IMR-90 (cell line): ENCODE measurements at regions not wholly inside any gene's neighbourhood (a gene's known extent, or its start where the extent isn't known, plus 50 kb on each side); places are given as distances from the start of the nearest gene placed in this dataset.

Experiments
- ATAC-seq: fragments of 200-7000 bp; cut with Tn5 transposase; 2 replicates; pipeline ENCODE4 v1.9.1; 2020; ENCODE audit warnings: low read depth, mild to moderate bottlenecking, moderate library complexity
- BruUV-seq: library from RNA; stranded (reverse); fragments of 400-500 nt; replicated peaks from 2 replicates; lab custom pipeline; 2021; lab: Mats Ljungman, UMichigan
- CTCF ChIA-PET: fragments of 300-600 bp; formaldehyde crosslinking; extraction: SDS; loops from one replicate; lab custom pipeline; 2021; ENCODE audit warnings: antibody characterized with exemption; lab: Yijun Ruan, JAX
- POLR2A ChIA-PET: fragments of 300-600 bp; sonication (Branson Sonifier 250); formaldehyde crosslinking; loops from one replicate; lab custom pipeline; 2022; ENCODE audit warnings: antibody characterized with exemption; ENCODE audit not compliant: unreplicated experiment; lab: Charles Lee
- DNase-seq: peaks from one replicate; pipeline ENCODE4 v3.0.0; 2013
- H2AFZ ChIP-seq: replicated peaks from 2 replicates; pipeline ENCODE3; 2013; ENCODE audit warnings: low read length, mild to moderate bottlenecking; ENCODE audit not compliant: poor library complexity
- H2AK5ac ChIP-seq: 2 replicates; pipeline ENCODE4 v1.6.1; 2013; ENCODE audit warnings: low read depth, low read length, inconsistent platforms
- H2AK9ac ChIP-seq: replicated peaks from 2 replicates; pipeline ENCODE3; 2013; ENCODE audit warnings: mild to moderate bottlenecking, low read depth, low read length, moderate library complexity; ENCODE audit not compliant: poor library complexity
- H2BK120ac ChIP-seq: 2 replicates; pipeline ENCODE4 v1.6.1; 2013; ENCODE audit warnings: low read depth, low read length, inconsistent platforms
- H2BK15ac ChIP-seq: 3 replicates; pipeline ENCODE4 v1.6.1; 2013; ENCODE audit warnings: low read depth, low read length, inconsistent platforms
- H2BK20ac ChIP-seq: 2 replicates; pipeline ENCODE4 v1.6.1; 2013; ENCODE audit warnings: low read depth, mild to moderate bottlenecking, inconsistent platforms, low read length, moderate library complexity
- H2BK5ac ChIP-seq: 2 replicates; pipeline ENCODE4 v1.6.1; 2013; ENCODE audit warnings: mild to moderate bottlenecking, low read depth, low read length, inconsistent platforms; ENCODE audit not compliant: poor library complexity, severe bottlenecking
- H3K14ac ChIP-seq: replicated peaks from 2 replicates; pipeline ENCODE4 v1.6.1; 2013; ENCODE audit warnings: low read depth, low read length, inconsistent platforms
- H3K18ac ChIP-seq: 2 replicates; pipeline ENCODE4 v1.6.1; 2013; ENCODE audit warnings: low read depth, low read length, control low read depth
- H3K23ac ChIP-seq: 2 replicates; pipeline ENCODE4 v1.6.1; 2013; ENCODE audit warnings: low read depth, low read length, inconsistent platforms
- H3K27ac ChIP-seq: 2 replicates; pipeline ENCODE4 v1.5.1; 2013; ENCODE audit warnings: mild to moderate bottlenecking, control low read depth, low read length; ENCODE audit not compliant: insufficient read depth
- H3K27me3 ChIP-seq: 2 replicates; pipeline ENCODE4 v1.6.1; 2013; ENCODE audit warnings: low read length; ENCODE audit not compliant: control insufficient read depth, insufficient read depth
- H3K36me3 ChIP-seq: 2 replicates; pipeline ENCODE4 v1.6.1; 2013; ENCODE audit warnings: low read length, mixed read lengths; ENCODE audit not compliant: control insufficient read depth, insufficient read depth
- H3K4ac ChIP-seq: 2 replicates; pipeline ENCODE4 v1.6.1; 2013; ENCODE audit warnings: low read depth, low read length, inconsistent platforms
- H3K4me1 ChIP-seq: 2 replicates; pipeline ENCODE4 v1.6.1; 2013; ENCODE audit warnings: low read length, mixed read lengths; ENCODE audit not compliant: control insufficient read depth, insufficient read depth
- H3K4me2 ChIP-seq: 2 replicates; pipeline ENCODE4 v1.6.1; 2013; ENCODE audit warnings: low read depth, mild to moderate bottlenecking, control low read depth, low read length, moderate library complexity
- H3K4me3 ChIP-seq: 2 replicates; pipeline ENCODE4 v1.5.1; 2013; ENCODE audit warnings: low read depth, mild to moderate bottlenecking, control low read depth, low read length, moderate library complexity; ENCODE audit not compliant: insufficient read depth
- H3K56ac ChIP-seq: 2 replicates; pipeline ENCODE4 v1.6.1; 2013; ENCODE audit warnings: low read length, inconsistent platforms; ENCODE audit not compliant: insufficient read depth; ENCODE audit errors: extremely low read depth
- H3K79me1 ChIP-seq, 2 experiments: 2 replicates each; pipeline ENCODE4 v1.6.1; 2013; ENCODE audit warnings: low read length in 2 of 2, inconsistent platforms in 1 of 2, low read depth in 1 of 2
- H3K9ac ChIP-seq: 2 replicates; pipeline ENCODE4 v1.6.1; 2013; ENCODE audit warnings: low read depth, low read length, control low read depth
- H3K9me1 ChIP-seq: 2 replicates; pipeline ENCODE4 v1.6.1; 2013; ENCODE audit warnings: low read length, inconsistent platforms; ENCODE audit not compliant: insufficient read depth
- H3K9me3 ChIP-seq: 2 replicates; pipeline ENCODE4 v1.6.1; 2013; ENCODE audit warnings: low read length; ENCODE audit not compliant: control insufficient read depth, insufficient read depth
- H4K20me1 ChIP-seq: 2 replicates; pipeline ENCODE4 v1.6.1; 2013; ENCODE audit warnings: low read length, inconsistent platforms; ENCODE audit not compliant: insufficient read depth
- H4K5ac ChIP-seq: 2 replicates; pipeline ENCODE4 v1.6.1; 2013; ENCODE audit warnings: mild to moderate bottlenecking, low read depth, low read length, control low read depth
- H4K8ac ChIP-seq, 2 experiments: 2 replicates each; pipeline ENCODE4 v1.6.1; 2013; ENCODE audit warnings: low read depth in 2 of 2, low read length in 2 of 2, control low read depth in 1 of 2, inconsistent platforms in 1 of 2
- H4K91ac ChIP-seq: 2 replicates; pipeline ENCODE4 v1.6.1; 2013; ENCODE audit warnings: low read depth, low read length, inconsistent platforms; ENCODE audit not compliant: insufficient read depth
- BHLHE40 ChIP-seq: fragments of 150-350 bp; IDR thresholded peaks from 2 replicates; pipeline ENCODE4 v1.6.1; 2016; ENCODE audit warnings: mild to moderate bottlenecking, low read depth, low read length
- CEBPB ChIP-seq: IDR thresholded peaks from 2 replicates; pipeline ENCODE4 v1.6.1; 2012; ENCODE audit warnings: low read depth, low read length, improper control_type of control experiment
- CHD1 ChIP-seq: IDR thresholded peaks from 2 replicates; pipeline ENCODE4 v1.6.1; 2012; ENCODE audit warnings: low read depth, low read length, improper control_type of control experiment
- MAFK ChIP-seq: IDR thresholded peaks from 2 replicates; pipeline ENCODE4 v1.6.1; 2012; ENCODE audit warnings: low read depth, low read length, improper control_type of control experiment
- MXI1 ChIP-seq: IDR thresholded peaks from 2 replicates; pipeline ENCODE4 v1.6.1; 2012; ENCODE audit warnings: low read depth, mild to moderate bottlenecking, low read length, moderate library complexity, borderline replicate concordance
- NFE2L2 ChIP-seq: fragments of 150-350 bp; IDR thresholded peaks from 2 replicates; pipeline ENCODE4 v1.6.1; 2016; ENCODE audit warnings: low read depth, mild to moderate bottlenecking, low read length
- POLR2A ChIP-seq: IDR thresholded peaks from 2 replicates; pipeline ENCODE4 v1.6.1; 2012; ENCODE audit warnings: mild to moderate bottlenecking, low read depth, low read length
- RAD21 ChIP-seq: IDR thresholded peaks from 2 replicates; pipeline ENCODE4 v1.6.1; 2012; ENCODE audit warnings: low read length, improper control_type of control experiment
- RCOR1 ChIP-seq: IDR thresholded peaks from 2 replicates; pipeline ENCODE4 v1.6.1; 2012; ENCODE audit warnings: mild to moderate bottlenecking, low read length, improper control_type of control experiment; ENCODE audit not compliant: insufficient replicate concordance
- SMC3 ChIP-seq: fragments of 150-350 bp; IDR thresholded peaks from 2 replicates; pipeline ENCODE4 v1.6.1; 2016; ENCODE audit warnings: low read depth, mild to moderate bottlenecking, antibody characterized with exemption, low read length, moderate library complexity
- WGBS, 2 experiments: methylation state at CpG; one replicate each; pipeline versions ENCODE4 v1.1.5 to v1.1.7; 2013; ENCODE audit warnings: missing lambda C conversion rate in 2 of 2; ENCODE audit not compliant: insufficient read length in 1 of 2; ENCODE audit errors: extremely low coverage in 2 of 2; 5-methylcytosine and 5-hydroxymethylcytosine counted together
- dilution Hi-C: fragments of 300-500 bp; cut with HindIII; formaldehyde crosslinking; loops from one replicate; pipeline ENCODE4 v1.14.3; 2018; ENCODE audit warnings: low sequenced_read_pairs; ENCODE audit not compliant: unreplicated experiment
- in situ Hi-C: fragments of 300-500 bp; cut with MboI; formaldehyde crosslinking; loops from 3 replicates; pipeline ENCODE4 v1.14.3; 2019; ENCODE audit warnings: low sequenced_read_pairs, inconsistent platforms, mixed read lengths
- intact Hi-C: fragments of 100-400 bp; cut with micrococcal nuclease; formaldehyde crosslinking; loops from 2 replicates; pipeline ENCODE4 v1.10.0; 2022
- TF ChIP-seq, protein P1 (sequence below): fragments of 150-350 bp; IDR thresholded peaks from 2 replicates; pipeline ENCODE4 v1.6.1; 2016; ENCODE audit warnings: low read depth, mild to moderate bottlenecking, low read length, moderate library complexity, borderline replicate concordance
- TF ChIP-seq, protein P2 (sequence below): conservative IDR thresholded peaks from 2 replicates; pipeline ENCODE4 v1.5.1; 2012; ENCODE audit warnings: mild to moderate bottlenecking, low read depth, low read length, improper control_type of control experiment
- TF ChIP-seq, protein P3 (sequence below): fragments of 150-350 bp; IDR thresholded peaks from 2 replicates; pipeline ENCODE4 v1.6.1; 2017; ENCODE audit warnings: mild to moderate bottlenecking, antibody characterized with exemption, low read length, low read depth

DNA sequence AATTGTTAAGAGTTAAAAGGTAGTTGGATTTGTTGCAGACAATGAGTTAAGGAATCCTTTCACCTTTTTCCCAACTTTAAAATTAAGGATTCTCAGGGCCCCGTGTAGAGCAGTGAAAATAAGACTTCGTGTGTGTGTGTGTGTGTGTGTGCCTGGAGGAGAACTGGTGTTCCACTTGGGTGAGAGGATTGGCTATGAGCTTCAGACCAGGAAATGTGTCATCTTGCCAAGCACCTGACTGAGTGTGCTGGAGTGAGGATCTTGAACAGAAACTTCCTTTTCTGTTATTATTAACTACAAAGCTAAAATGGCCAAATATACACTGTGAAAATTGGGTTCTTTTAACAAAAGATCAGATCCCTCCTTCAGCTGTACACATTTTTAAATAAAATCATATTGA, 113.1 kb upstream of the VCX2 start:
- no peak overlapping the region for H2AK5ac ChIP-seq
- H3K4me3 ChIP-seq, result no peak overlapping the region
- intact Hi-C loops, result no loop called here
- no CpG with 5 or more reads among the region's 2 CpGs for WGBS, 2 experiments
- ChIA-PET CTCF (no interaction called here), POLR2A (no interaction called here)
- in situ Hi-C loops, result no loop called here
- H3K4me1 ChIP-seq, result no peaks in the 10 kb centered on the region
- BruUV-seq, result no TSS peak
- H4K91ac ChIP-seq, result no peak overlapping the region
- H3K27ac ChIP-seq, result no peak overlapping the region
- H2BK20ac ChIP-seq, result no peak overlapping the region
- H2BK120ac ChIP-seq, result no peak overlapping the region
- H3K27me3 ChIP-seq, result no peaks in the 10 kb centered on the region
- ATAC-seq (no peak), DNase-seq (no peak)
- no peaks in the 10 kb centered on the region for H3K79me1 ChIP-seq
- no peak overlapping the region for H3K18ac ChIP-seq
- no peak overlapping the region for H4K5ac ChIP-seq
- H2AK9ac ChIP-seq, result no peak overlapping the region
- no peak overlapping the region for H3K4ac ChIP-seq
- no peaks in the 10 kb centered on the region for H3K36me3 ChIP-seq
- H3K9ac ChIP-seq, result no peak overlapping the region
- no peaks in the 10 kb centered on the region for H4K20me1 ChIP-seq
- no peak overlapping the region for H2AFZ ChIP-seq
- dilution Hi-C loops, result no loop called here
- no peak overlapping the region for H3K14ac ChIP-seq
- H3K9me3 ChIP-seq, result peaks cover 3% of the 10 kb centered on the region
- TF ChIP-seq, protein P1, sequence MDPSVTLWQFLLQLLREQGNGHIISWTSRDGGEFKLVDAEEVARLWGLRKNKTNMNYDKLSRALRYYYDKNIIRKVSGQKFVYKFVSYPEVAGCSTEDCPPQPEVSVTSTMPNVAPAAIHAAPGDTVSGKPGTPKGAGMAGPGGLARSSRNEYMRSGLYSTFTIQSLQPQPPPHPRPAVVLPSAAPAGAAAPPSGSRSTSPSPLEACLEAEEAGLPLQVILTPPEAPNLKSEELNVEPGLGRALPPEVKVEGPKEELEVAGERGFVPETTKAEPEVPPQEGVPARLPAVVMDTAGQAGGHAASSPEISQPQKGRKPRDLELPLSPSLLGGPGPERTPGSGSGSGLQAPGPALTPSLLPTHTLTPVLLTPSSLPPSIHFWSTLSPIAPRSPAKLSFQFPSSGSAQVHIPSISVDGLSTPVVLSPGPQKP, result no peak
- TF ChIP-seq NFE2L2 (no peak), RAD21 (no peak), MXI1 (no peak), POLR2A (no peak), CHD1 (no peak), CEBPB (no peak), RCOR1 (no peak), MAFK (no peak), SMC3 (no peak), BHLHE40 (no peak)
- TF ChIP-seq, protein P2, sequence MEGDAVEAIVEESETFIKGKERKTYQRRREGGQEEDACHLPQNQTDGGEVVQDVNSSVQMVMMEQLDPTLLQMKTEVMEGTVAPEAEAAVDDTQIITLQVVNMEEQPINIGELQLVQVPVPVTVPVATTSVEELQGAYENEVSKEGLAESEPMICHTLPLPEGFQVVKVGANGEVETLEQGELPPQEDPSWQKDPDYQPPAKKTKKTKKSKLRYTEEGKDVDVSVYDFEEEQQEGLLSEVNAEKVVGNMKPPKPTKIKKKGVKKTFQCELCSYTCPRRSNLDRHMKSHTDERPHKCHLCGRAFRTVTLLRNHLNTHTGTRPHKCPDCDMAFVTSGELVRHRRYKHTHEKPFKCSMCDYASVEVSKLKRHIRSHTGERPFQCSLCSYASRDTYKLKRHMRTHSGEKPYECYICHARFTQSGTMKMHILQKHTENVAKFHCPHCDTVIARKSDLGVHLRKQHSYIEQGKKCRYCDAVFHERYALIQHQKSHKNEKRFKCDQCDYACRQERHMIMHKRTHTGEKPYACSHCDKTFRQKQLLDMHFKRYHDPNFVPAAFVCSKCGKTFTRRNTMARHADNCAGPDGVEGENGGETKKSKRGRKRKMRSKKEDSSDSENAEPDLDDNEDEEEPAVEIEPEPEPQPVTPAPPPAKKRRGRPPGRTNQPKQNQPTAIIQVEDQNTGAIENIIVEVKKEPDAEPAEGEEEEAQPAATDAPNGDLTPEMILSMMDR, result no peak
- TF ChIP-seq, protein P3, sequence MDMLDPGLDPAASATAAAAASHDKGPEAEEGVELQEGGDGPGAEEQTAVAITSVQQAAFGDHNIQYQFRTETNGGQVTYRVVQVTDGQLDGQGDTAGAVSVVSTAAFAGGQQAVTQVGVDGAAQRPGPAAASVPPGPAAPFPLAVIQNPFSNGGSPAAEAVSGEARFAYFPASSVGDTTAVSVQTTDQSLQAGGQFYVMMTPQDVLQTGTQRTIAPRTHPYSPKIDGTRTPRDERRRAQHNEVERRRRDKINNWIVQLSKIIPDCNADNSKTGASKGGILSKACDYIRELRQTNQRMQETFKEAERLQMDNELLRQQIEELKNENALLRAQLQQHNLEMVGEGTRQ, result no peak
- H4K8ac ChIP-seq, result no peak overlapping the region
- H3K9me1 ChIP-seq, result no peaks in the 10 kb centered on the region
- no peak overlapping the region for H2BK15ac ChIP-seq
- no peak overlapping the region for H3K56ac ChIP-seq
- no peak overlapping the region for H2BK5ac ChIP-seq
- H3K23ac ChIP-seq, result no peak overlapping the region
- no peak overlapping the region for H3K4me2 ChIP-seq
